Nephron (organoid): ENCODE measurements at regions not wholly inside any gene's neighbourhood (a gene's known extent, or its start where the extent isn't known, plus 50 kb on each side); places are given as distances from the start of the nearest gene placed in this dataset.

Experiments used
- H3K27ac Mint-ChIP-seq, 3 experiments: 2 replicates each; pipeline ENCODE4 v1.8.0; 2020; ENCODE audit warnings: mixed read lengths in 3 of 3, mild to moderate bottlenecking in 2 of 3, moderate library complexity in 1 of 3
- H3K27me3 Mint-ChIP-seq: 2 replicates; pipeline ENCODE4 v1.8.0; 2021; ENCODE audit warnings: low read depth, mild to moderate bottlenecking, moderate library complexity, mixed read lengths
- H3K36me3 Mint-ChIP-seq: 2 replicates; pipeline ENCODE4 v1.8.0; 2020; ENCODE audit warnings: low read depth, mixed read lengths
- H3K4me1 Mint-ChIP-seq: 2 replicates; pipeline ENCODE4 v1.8.0; 2020; ENCODE audit warnings: mixed read lengths
- H3K4me3 Mint-ChIP-seq, 3 experiments: 2 replicates each; pipeline ENCODE4 v1.8.0; 2020; ENCODE audit warnings: mild to moderate bottlenecking in 3 of 3, mixed read lengths in 3 of 3, moderate library complexity in 2 of 3
- H3K9me3 Mint-ChIP-seq: 2 replicates; pipeline ENCODE4 v1.8.0; 2020; ENCODE audit warnings: mixed read lengths
- TF ChIP-seq, protein P1 (sequence below), 3 experiments: fragments of 200-600 bp; sonication (generic); IDR thresholded peaks; one replicate each; pipeline ENCODE4 v1.5.0; 2021; ENCODE audit warnings: antibody characterized with exemption in 3 of 3; ENCODE audit not compliant: unreplicated experiment in 3 of 3

DNA sequence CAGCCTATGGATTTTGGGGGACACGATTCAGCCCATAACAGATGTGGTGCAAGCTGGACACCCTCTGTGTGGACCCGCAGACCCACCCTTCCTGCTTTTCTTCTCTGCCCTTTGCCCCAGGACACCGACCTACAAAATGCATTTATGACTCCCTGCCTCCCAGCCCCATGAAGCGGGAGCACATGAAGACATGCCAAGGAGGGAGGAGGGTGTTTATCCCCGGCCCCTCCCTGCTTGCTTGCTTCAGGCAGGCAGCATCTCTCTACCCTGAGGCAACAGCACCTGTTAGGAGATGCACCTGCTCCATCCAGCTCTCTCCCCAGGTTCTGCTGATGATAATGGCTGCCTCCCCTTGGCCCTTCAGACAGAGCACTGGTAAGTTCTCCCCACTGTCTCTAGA is 187.5 kb downstream of the PSMG1 start:
- Mint-ChIP-seq H3K4me3 (no peak overlapping the region), H3K36me3 (no peaks in the 10 kb centered on the region), H3K27ac (peak overlapping the region in 2 of 3 experiments; percentile 25 to 85), H3K27me3 (peaks cover 7% of the 10 kb centered on the region), H3K9me3 (no peaks in the 10 kb centered on the region), H3K4me1 (peaks cover 63% of the 10 kb centered on the region)
- TF ChIP-seq, protein P1, sequence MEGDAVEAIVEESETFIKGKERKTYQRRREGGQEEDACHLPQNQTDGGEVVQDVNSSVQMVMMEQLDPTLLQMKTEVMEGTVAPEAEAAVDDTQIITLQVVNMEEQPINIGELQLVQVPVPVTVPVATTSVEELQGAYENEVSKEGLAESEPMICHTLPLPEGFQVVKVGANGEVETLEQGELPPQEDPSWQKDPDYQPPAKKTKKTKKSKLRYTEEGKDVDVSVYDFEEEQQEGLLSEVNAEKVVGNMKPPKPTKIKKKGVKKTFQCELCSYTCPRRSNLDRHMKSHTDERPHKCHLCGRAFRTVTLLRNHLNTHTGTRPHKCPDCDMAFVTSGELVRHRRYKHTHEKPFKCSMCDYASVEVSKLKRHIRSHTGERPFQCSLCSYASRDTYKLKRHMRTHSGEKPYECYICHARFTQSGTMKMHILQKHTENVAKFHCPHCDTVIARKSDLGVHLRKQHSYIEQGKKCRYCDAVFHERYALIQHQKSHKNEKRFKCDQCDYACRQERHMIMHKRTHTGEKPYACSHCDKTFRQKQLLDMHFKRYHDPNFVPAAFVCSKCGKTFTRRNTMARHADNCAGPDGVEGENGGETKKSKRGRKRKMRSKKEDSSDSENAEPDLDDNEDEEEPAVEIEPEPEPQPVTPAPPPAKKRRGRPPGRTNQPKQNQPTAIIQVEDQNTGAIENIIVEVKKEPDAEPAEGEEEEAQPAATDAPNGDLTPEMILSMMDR (IDR thresholded peaks at IDR 0.05; ENCODE audit: unreplicated experiment in 3 of 3), result no peak

DNA sequence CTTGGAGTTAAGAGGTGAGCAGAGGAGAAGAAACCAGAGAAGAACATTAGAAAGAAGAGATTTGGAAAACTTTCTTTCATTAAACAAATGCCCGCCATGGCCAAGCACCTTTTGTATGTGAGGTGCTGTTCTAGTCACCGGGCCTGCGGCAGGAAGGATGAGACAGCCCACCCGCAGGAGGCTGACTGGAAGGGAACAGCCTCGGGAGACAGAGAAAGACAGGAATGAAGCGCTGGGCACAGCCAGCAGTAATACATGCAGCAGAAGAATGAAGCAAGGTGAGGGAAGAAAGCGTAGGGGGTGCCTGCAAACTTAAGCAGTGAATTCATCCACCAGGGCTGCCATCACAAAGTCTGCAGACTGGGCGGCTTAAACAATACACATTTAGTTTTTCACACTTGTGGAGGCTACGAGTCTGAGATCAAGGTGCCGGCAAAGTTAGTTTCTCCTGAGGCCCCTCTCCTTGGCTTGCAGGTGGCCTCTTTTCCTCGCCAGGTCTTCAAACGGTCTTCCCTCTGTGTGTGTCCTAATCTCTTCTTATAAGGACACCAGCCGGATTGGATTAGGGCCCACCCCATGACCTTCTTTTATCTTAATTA is 188.1 kb downstream of the PSMG1 start:
- H3K4me3 Mint-ChIP-seq, result no peak overlapping the region
- H3K4me1 Mint-ChIP-seq, result peaks cover 68% of the 10 kb centered on the region
- no peaks in the 10 kb centered on the region for H3K36me3 Mint-ChIP-seq
- no peaks in the 10 kb centered on the region for H3K9me3 Mint-ChIP-seq
- TF ChIP-seq, protein P1 (IDR thresholded peaks at IDR 0.05; ENCODE audit: unreplicated experiment in 3 of 3), result no peak
- H3K27me3 Mint-ChIP-seq, result peaks cover 3% of the 10 kb centered on the region
- peak overlapping the region; percentile 48 to 88 (median 85) for H3K27ac Mint-ChIP-seq

DNA sequence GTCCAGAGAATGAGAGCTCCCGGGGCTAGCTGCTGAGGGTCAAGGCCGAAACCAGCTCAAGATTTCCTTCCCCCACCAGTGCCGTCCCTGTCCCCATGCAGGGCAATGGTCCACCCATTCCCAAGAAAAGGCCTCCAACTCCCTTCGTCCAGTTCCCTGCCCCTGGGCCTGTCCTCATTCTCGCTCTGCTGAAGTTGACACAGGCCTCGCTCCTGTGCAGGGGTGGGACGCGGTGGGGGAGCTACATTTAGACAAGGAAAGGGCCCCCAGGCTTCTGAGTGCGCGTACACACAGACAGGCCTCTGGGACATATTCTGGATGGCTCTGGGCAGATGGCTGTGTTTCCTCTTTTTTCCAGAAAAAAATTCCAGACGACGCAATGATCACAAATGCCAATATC is 188.3 kb downstream of the ETS2 start:
- no peaks in the 10 kb centered on the region for H3K9me3 Mint-ChIP-seq
- no peaks in the 10 kb centered on the region for H3K36me3 Mint-ChIP-seq
- H3K4me1 Mint-ChIP-seq, result peaks cover 80% of the 10 kb centered on the region
- H3K27me3 Mint-ChIP-seq, result peaks cover 4% of the 10 kb centered on the region
- TF ChIP-seq, protein P1 (IDR thresholded peaks at IDR 0.05; ENCODE audit: unreplicated experiment in 3 of 3), result no peak
- no peak overlapping the region for H3K4me3 Mint-ChIP-seq
- peak overlapping the region; percentile 48 to 88 (median 85) for H3K27ac Mint-ChIP-seq

DNA sequence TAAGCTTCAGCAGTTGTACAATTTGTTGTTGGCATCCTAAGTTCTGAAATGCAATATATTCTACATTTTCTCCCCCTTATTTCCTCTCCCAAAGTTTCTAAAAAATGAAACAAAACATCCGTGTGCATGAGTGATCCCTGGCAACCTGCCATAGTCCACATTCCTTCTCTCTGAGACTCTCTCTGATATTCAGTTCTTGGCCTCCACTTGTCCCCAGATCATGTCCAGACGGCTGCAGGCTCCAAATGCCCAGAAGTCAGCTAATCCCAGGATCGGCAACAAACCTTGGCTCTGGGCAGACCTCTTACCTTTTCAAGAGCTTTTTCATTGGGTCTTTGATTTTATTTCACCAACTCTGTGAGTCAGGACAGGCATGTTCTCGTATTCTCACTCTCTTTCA is 187.8 kb downstream of the ETS2 start:
- peak overlapping the region; percentile 38 to 88 (median 85) for H3K27ac Mint-ChIP-seq
- peaks cover 6% of the 10 kb centered on the region for H3K27me3 Mint-ChIP-seq
- H3K36me3 Mint-ChIP-seq, result no peaks in the 10 kb centered on the region
- H3K4me3 Mint-ChIP-seq, result peak overlapping the region in 1 of 3 experiments; percentile 3
- H3K9me3 Mint-ChIP-seq, result no peaks in the 10 kb centered on the region
- peaks cover 84% of the 10 kb centered on the region for H3K4me1 Mint-ChIP-seq
- TF ChIP-seq, protein P1 (IDR thresholded peaks at IDR 0.05; ENCODE audit: unreplicated experiment in 3 of 3), result no peak

DNA sequence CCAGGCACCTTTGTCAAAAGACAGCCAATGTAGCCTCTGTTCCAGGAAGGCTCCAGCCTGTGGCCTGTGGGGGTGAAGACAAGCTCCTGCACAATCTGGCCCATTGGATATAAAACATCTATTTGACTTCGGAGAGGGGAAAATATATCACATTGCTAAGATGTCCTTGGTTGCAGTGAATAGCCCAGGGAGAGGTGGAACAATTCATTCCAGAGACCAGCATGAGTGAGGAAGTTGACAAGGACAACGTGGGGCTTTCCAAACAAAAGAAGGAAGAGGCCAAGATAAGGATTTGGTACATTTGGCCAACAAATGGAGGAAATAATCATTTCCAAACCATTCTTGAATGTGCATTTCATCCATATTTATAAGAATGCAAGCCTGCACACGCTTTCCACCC is 187.0 kb downstream of the ETS2 start:
- H3K27ac Mint-ChIP-seq, result peak overlapping the region; percentile 38 to 88 (median 85)
- peaks cover 89% of the 10 kb centered on the region for H3K4me1 Mint-ChIP-seq
- no peaks in the 10 kb centered on the region for H3K9me3 Mint-ChIP-seq
- TF ChIP-seq, protein P1 (IDR thresholded peaks at IDR 0.05; ENCODE audit: unreplicated experiment in 3 of 3), result no peak
- peak overlapping the region in 2 of 3 experiments; percentile 2 to 6 for H3K4me3 Mint-ChIP-seq
- no peaks in the 10 kb centered on the region for H3K36me3 Mint-ChIP-seq
- H3K27me3 Mint-ChIP-seq, result peaks cover 9% of the 10 kb centered on the region

DNA sequence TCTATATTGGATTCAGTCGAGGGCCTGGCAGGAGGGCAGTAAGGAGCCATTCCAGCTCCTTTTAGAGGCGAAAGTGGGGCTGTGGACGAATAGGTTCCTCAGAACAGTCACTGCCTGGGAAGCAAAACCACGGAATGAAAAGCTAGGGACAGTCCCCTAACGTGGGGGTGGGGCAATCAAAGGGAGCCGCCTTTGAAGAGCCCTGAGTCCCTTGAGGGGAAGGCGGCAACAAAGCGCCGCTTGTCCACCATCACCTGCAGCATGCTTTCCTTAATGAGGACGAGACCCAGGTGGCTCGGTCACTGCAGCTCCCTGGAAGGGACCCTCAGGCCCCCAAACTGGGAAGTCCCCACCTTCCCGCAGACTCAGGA is 184.7 kb downstream of the ETS2 start:
- no peaks in the 10 kb centered on the region for H3K9me3 Mint-ChIP-seq
- TF ChIP-seq, protein P1 (IDR thresholded peaks at IDR 0.05; ENCODE audit: unreplicated experiment in 3 of 3), result no peak
- peak overlapping the region; percentile 85 to 97 (median 86) for H3K27ac Mint-ChIP-seq
- H3K4me1 Mint-ChIP-seq, result peaks cover 93% of the 10 kb centered on the region
- H3K36me3 Mint-ChIP-seq, result no peaks in the 10 kb centered on the region
- H3K4me3 Mint-ChIP-seq, result peak overlapping the region in 2 of 3 experiments; percentile 25 to 72
- H3K27me3 Mint-ChIP-seq, result peaks cover 9% of the 10 kb centered on the region
